Stimulated activated CD4-positive, alpha-beta T cell treated with anti-CD3 and anti-CD28 coated beads, Interleukin-4, amount 100 ng/mL, for 1 hour (primary cell): ENCODE measurements at regions not wholly inside any gene's neighbourhood (a gene's known extent, or its start where the extent isn't known, plus 50 kb on each side); places are given as distances from the start of the nearest gene placed in this dataset.
"Not testable (repeated sequence)": the region's sequence is repeated elsewhere in the genome, so short reads cannot be mapped to it uniquely, and the experiment has no call there.

Source experiments
- DNase-seq: peaks from one replicate; pipeline ENCODE4 v3.0.0-alpha.2; 2020

DNA sequence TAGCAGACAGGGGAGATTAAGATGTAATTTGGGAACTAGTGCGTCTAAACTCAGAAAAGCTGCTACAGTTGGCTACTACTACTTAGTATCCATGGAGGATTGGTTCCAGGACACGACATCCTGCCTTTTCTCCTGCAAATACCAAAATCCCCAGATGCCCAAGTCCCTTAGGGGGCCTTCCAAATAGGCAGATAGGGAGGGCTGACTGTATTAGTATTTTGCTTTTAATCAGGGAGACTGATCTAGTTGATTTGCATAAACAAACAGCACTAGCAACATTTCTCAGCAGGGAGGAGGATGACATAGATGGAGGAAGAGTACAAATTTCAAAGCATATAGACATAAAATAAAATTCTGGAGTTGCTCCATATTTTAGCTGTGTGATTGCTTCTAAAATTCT, 621.6 kb upstream of the GOT2 start:
- DNase-seq, result no peak

DNA sequence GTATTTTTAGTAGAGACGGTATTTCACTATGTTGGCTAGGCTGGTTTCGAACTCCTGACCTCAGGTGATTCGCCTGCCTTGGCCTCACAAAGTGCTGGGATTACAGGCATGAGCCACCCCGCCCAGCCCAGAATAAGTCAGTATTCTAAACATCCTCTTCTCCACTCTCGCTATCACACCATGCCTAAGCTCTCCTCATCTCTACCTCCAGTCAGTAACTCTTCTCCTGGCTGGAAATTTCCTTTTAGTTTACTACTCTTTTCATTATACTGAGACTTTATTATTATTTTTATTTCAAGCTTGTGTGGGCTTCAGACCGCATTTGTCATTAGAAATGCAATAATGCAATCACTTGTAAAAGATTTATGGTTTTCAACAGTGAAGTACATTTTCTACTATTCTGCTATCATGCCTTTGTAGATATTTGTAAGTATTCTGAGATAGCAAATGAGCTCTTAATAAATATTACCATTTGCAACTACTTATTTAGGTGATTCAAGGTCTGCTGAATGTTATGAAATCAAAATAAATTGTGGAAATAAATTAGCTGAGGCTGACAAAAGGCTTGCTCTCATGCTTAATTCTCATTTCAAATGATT, 617.3 kb upstream of the GOT2 start:
- no peak for DNase-seq

DNA sequence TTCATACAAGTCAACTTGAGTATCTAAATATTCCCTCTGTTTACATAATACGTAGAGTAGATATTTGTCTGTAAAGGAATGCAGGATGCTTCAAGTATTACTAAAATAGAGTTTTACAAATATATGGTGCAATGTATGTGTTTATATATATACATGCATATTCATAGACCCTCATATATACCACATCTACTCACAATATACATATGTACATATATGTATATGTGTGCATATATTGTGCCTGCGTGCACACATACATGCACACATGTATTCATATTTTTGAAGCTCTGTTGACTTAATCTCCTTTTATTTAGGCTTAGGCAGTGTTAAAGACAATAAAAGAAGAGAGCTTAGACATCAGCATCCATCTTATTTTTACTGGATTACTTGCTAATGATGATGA, 616.6 kb upstream of the GOT2 start:
- DNase-seq, result no peak

DNA sequence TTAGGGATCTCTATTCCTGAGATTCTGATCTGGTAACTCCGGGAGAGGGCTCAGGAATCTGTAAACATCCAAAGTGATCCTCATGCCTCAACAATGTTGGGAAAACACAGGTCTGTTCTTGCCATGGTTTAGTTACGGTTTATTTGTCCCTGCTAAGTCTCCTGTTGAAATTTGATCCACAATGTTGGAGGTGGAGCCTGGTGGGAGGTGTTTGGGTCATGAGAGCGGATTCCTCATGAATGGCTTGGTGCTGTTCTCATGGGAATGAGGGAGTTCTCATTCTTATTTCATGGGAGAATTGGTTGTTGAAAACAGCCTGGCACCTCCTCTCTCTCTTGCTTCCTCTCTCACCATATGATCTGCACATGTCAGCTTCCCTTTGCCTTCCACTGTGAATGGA, 608.6 kb upstream of the GOT2 start:
- DNase-seq, result no peak

DNA sequence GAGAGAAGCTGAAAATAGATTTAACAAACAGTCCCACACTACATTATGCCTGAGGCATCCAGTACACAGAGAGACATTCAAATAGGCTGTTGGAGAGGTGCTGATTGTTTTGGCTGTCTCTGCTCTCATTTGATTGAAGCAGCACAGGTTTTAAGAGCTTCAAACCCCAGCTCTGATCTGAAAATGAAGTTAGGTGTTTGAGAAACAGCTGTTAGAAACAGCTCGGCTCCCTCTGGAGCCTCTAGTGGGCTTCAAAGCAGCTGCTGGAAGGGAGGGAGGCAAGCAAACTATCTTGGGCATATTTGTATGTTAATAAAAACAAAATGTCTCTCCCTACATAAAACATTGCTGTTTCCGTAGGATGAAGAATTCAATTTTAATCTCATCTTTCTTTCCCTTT, 607.3 kb upstream of the GOT2 start:
- DNase-seq, result no peak

DNA sequence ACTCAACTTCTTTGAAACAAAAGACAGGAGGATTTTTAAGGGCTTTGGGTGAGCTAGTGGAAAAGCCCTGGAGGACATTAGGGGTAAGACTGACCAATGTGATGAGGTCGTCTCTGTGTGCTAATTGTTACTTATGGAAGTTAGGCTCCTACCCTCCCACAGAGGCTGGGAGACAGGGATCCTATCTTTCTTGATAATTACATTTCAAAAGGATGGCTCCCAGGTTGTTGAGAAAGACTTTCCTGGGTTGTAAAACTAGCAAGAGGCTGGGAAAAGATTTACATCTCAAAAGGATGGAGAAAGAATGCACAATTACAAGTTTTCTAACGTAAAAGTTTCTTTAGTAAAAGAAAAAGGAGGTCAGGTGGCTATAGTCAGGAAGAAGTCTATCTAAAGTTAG, 605.8 kb upstream of the GOT2 start:
- no peak for DNase-seq

DNA sequence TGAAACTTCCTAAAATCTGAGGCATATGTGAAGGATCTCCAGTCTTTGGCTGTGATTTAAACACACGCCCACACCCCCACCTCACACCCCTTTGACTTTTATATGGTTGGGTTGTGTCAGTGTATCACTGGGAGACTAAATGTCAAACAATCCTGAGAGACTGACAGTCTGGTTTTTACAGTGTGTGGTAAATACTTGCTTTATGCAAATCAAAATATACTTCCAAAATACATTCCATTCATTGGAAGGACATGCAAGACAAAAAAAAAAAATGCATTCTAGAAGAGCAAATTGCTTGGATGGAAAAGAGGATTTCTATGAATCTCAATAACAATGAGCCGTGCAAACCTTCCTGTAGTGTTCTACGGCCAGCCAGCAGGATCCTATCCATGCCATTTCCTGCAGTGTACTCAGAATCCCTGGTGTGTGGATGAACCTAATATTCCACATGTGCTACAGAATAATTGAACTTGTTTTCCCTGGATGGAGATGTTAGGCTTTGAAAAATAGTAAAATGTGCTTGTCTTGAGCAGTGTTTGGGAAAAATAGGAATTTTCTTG, 602.1 kb upstream of the GOT2 start:
- no peak for DNase-seq

DNA sequence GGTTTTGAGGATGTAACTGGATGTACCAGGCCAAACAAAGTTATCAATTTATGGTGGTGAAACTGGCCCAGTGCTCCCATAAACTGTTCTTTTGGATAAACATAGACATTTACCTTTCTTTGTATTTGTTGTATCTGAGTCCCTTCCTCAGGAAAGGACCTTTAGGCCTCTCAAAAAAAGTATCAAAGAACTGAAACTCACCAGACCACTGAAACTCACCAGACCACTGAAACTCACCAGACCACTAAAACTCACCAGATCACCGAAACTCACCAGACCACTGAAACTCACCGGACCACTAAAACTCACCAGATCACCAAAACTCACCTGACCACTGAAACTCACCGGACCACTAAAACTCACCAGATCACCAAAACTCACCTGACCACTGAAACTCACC, 597.6 kb upstream of the GOT2 start:
- not testable (repeated sequence) for DNase-seq

DNA sequence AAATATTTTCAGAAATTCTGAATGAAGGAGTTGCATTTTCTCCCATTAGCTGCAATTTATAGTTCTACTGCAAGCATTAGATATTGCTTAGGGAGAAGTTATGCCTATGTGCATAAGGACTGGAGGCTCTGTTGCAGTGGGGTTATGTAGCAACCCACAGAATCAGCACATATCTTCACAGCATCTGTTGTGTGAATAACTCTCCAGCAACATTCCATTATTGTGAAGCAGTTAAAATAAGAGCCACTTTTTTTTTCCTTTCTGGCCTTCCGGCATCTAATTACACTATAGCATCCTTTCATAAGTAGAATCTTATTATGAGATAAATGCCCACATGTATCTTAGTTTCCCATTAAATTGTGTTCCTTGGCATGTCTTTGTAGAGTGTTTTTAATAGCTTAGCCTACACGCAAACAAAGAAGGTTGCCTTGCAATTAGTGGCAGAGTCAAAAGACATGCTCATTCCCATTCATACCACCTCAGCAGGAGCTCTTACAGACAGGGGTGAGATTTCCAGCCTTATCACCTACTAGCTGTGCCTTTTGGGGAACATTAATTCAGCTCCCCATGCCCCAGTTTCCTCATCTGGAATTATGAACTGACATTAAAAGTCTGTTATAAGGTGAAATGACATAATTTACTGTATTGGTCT, 596.0 kb upstream of the GOT2 start:
- no peak for DNase-seq

DNA sequence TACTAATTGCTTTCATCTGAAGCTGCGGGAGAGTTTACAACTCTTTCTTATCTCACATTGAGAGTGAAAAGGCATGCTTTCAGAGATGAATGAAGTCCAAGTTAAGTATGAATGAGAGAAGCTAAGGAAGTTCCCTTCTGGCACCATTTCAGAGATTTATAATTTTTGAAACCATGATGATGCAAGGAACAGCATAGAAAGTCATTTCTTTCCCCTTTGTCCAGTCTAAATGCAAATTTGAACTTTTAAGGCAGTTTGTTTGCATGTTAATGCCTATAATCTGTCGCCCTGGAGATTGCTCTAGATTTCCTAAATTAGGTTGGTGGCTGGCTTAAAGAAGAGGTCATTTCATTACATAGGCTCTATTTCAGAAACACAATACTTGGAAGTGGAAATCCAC, 594.8 kb upstream of the GOT2 start:
- no peak for DNase-seq

DNA sequence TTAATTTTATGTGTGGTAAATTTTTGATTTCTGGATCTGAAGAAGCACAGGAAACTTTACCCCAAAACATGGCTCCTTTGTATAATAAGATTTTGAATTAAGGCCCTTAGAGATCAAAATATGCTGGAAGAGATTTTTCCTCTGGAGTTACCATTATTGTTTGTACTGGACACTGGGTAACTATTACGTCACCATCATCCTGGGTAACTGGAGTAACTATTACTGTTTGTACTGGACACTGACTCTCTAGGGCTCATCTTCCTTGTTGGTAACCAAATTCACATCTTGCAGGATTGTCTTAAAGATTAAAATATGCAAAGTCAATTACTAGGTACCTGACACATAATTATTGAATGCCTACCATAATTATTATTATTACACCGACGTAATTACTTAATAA, 593.8 kb upstream of the GOT2 start:
- DNase-seq, result no peak

DNA sequence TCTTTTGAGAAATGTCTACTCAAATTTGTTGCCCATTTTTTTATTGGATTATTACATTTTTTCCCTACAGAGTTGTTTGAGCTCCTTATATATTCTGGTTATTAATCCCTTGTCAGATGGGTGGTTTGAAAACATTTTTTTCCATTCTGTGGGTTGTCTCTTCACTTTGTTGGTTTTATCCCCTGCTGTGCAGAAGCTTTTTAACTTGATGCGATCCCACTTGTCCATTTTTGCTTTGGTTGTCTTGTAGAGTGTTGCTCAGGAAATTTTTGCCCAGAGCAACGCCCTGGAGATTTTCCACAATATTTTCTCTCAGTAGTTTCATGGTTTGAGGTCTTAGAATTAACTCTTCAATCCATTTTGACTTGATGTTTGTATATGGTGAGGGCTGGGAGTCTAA, 592.8 kb upstream of the GOT2 start:
- DNase-seq, result no peak

DNA sequence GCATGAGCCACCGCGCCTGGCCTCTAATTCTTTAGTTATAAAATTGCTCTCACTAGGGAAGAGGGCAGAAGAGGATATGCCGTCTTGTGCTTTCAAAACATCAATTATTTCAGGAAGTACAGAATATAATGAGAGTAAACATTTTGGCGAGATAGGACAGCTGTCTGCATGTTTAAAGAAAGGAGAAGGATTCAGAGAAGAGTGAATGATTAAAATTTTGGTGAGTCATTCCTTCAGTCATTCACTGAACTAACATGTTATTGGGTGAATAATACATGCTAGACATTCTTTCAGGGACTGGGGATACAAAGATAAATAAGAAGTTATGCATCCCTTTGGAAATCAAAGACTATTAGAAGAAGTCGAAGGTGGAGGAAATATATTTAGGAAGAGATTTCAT, 590.3 kb upstream of the GOT2 start:
- no peak for DNase-seq

DNA sequence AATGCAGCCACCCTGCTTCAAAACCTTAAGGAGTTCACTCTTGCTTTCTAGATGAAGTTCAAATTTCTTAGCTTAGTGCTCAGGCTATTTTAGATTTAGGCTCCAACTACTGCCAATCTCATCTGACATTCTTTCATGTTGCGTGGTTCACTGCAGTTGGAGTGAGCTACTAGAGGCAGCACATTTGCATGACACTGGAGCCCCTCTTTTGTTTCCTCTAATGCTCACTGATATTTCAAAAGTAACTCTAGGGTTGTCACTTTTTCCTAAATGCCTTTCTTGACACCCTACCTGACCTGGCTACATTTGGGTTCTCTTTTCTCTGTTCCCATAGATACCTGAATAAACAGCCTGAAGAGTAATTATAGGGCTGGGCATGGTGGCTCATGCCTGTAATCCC, 586.5 kb upstream of the GOT2 start:
- DNase-seq, result no peak

DNA sequence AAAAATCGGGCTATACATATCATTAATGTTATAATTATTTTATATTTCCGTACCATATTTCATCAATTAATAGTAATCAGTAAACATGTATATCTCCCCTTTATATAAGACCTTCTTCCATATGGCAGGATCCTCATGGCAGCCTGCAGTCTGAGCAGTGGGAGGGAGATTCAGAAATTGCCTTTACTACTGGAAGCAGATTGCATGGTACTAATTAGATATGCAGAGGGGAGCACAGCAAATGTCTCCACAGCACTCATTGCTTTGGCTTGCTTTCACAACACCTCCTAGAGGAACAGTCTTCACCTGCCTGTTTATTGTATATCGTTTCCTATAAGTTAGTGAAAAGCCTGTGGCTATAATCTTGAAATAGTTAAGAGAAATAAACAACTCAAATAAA, 585.8 kb upstream of the GOT2 start:
- no peak for DNase-seq

DNA sequence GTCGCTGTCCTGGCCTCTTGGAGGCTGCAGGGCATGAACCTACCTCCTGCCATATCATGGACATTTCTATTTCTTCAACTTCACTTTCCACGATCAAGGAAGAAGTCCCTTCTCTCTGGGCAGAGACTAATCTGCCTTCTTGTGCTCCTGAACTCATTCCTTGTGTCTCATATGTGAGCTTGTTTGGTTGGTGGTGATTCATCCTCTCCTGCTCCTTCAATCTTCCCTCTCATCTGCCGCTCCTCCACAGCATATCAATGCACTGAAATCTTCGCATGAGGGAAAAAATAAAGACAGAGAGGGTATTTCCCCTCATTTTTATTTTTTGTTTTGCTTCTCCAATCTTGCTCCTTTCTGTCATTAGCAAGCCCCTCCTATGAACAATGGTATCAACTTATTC, 571.7 kb upstream of the GOT2 start:
- DNase-seq, result no peak

DNA sequence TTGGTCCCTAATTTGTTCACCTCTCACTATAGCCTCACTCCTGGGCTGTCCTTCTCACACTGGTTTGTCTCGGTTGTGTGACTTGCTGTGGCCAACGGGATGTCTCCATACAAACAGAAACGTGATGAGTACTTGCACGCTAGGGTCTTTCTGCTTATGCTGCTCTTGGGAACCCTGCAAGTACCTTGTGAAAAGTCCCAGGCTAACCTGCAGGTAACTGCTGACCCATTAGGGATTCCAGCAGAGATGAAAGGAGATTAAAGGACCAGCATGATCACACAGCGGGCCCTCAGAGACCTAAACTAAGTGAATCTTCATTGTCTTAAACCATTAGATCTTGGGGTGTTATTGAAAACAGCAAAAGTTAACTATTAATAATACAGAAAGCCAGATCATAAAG, 562.8 kb upstream of the GOT2 start:
- no peak for DNase-seq

DNA sequence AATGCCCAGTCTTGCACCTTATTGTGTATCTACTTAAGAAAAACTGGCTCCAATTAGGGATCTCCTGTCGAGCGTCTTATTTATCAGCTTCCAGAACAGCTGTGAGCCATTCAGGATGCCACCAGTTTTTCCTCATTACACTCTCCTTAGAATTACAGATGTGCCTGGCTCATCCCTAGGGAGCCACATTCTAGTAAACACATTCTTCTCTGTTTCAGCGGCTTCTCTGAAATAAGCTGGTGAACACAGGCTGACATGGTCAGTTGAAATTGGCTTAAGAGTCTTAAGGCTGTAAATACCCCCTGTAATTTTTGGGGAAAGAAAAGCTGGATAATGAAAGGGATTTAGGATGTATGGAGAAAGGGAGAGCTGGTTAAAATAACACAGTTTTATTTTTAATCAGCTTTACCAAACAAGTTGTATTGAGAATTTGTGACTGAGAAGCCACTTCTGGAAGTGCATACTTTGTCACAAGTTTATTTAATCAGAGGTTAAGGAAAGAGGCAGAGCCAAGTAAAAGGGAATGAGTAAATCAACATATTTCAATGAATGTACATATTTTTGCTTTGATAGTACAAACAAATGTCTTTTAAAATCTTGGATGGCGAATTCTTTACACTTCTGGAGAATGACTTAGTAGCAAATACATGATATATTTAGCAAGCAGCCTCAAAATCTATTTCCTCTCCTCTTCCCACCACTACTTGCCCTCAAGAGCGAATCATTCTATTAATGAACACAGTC, 562.0 kb upstream of the GOT2 start:
- DNase-seq, result no peak

DNA sequence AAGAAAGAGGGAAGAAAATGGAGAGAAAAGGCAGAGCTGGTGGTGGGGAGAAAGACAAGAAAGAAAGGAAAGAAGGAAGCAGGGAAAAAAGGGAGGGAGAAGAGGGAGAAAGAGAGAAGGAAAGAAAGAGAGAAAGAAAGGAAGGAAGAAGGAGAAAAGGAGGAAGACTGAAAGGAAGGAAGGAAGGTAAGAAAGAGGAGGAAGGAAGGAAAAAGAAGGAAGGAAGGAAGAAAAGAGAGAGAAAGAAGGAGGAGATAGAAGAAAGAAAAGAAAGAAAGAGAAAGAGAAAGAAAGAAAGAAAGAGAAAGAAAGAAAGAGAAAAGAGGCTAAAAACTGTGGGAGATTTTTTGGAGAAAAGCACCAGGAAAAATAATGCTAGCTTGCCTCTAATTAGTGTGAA, 561.4 kb upstream of the GOT2 start:
- no peak for DNase-seq

DNA sequence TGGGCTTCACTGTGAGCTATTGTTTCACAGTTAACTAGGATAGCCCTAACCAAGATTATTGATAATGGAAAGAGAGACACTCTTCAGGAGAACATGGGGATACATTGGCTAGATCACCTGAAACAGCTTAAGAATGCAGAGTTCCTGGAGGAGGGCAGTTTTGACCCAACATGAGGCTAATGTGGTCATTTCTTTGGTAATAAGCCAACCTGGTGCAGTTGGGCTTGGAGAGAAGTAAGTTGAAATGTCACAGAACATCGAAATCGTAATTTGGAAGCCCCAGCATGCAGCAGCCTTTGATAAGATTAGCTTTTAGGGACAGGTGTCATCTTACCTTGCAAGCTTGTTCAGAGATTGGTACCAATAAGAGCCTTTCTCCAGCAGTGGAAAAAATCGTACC, 556.6 kb upstream of the GOT2 start:
- no peak for DNase-seq

DNA sequence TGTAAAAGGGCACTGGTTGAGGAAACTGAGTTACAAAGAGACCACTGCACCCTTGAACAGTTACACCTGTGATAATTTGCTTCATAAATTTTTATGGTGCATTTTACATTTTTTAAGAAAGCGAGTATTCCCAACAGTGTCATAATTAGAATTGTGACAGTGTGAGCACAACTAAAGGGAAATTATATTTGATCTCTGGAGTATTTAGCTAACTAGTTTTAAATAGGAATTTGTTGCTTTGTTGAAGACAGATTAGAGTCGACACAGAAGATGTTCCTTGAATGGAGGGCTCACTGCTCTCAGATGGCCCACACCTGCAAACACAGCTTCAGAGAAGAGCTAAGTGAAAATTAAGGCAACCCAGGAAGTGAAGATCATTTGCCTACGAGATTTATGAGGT, 555.0 kb upstream of the GOT2 start:
- no peak for DNase-seq

DNA sequence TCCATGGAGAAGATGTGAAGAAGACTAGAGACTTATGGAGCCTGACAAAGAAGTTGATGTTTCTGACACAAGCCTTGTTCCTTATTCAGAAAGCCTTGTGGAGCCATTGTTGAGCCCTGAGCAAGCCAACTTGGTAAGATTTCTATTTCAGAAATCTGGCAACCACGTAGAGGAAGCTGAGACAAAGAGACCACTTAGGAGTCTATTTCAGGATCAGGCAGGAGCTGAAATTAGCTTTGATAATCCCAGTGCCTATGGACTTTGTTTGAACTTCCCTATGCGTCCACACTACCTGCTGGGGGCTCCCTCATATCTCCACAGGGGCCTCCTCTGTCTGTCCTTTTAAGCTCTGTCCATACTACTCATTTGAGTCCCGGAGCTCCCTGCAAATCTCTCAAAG, 540.0 kb upstream of the GOT2 start:
- no peak for DNase-seq

DNA sequence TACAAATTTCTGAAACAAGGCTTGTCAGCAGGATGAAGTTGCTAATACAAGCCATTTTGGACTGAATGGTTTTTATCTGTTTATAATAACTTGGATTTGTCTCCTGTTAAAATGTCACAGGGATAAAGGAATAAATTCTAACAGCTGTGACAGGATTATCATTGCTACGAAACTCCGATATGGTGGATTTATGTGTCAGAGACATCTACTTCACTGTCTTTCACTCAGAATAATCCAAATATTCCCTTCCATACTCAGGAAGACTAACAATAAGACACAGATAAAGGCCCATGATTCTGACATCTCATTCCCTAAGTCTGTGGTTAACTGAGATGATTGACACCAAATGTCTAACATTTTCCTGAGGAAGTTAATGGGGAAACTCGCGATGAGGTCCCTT, 529.8 kb upstream of the GOT2 start:
- no peak for DNase-seq

DNA sequence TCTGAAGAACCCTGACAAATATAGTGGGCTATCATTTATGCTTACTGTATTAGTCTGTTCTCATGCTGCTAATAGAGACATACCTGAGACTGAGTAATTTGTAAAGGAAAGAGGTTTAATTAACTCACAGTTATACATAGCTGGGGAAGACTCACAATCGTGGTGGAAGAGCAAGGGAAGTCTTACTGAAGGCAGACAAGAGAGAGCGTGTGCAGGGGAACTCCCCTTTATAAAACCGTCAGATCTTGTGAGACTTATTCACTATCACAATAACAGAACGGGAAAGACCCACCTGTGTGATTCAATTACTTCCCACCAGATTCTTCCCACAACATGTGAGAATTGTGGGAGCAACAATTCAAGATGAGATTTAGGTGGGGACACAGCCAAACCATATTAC, 526.8 kb upstream of the GOT2 start:
- DNase-seq, result no peak

DNA sequence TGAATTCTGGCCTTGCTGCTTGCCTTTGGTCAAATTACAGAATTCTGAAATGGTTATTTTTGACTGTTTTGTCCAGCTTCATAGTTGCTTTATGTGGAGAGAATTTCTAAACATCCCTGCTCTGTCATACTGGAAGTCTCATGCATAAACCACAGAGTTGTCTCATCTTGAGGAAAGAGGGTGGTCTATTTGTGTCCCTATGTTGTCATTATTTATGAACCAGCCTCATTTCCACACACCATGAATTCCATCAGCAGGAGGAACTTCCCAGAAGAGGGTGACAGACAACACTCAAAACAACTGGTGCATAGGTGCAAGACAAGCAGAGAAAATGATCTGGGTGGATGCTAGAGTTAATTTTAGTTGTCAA, 525.8 kb upstream of the GOT2 start:
- DNase-seq, result no peak
